ENCODE measurements at regions not wholly inside any gene's neighbourhood (a gene's known extent, or its start where the extent isn't known, plus 50 kb on each side); places are given as distances from the start of the nearest gene placed in this dataset.

DNA sequence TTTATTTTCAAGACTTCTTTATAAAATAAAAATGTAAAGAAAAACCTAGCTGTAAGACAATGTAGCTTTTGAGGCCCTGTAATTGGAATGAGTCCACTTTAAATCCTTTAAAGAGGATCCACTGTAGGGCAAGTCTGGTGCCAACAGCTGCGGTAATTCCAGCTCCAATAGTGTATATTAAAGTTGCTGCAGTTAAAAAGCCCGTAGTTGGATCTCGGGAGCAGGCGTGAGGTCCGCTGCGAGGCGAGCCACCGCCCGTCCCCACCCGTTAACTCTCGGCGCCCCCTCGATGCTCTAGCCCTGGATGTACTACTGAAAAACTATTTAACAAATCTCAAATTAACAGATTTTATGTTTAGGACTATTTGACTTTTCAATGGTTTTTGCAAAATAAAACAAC lies 414.7 kb upstream of the SEMA3C start:
- no peaks in the 10 kb centered on the region for H3K36me3 ChIP-seq (ENCODE audit: control insufficient read depth in 2 of 2, extremely low read depth in 1 of 2, insufficient read depth in 2 of 2, low read length in 2 of 2)
- H3K9ac ChIP-seq (ENCODE audit: control insufficient read depth, extremely low read depth, insufficient read depth, low read length), result no peak overlapping the region
- H2AFZ ChIP-seq (ENCODE audit: control insufficient read depth, low read length), result no peak overlapping the region
- dilution Hi-C loops (cut with MboI; ENCODE audit: extremely low pct_ligation_motif_present, low sequenced_read_pairs), result no loop called here
- peaks cover 9% of the 10 kb centered on the region for H3K4me1 ChIP-seq (ENCODE audit: control insufficient read depth, extremely low read depth, insufficient read depth, low read length)
- no peak overlapping the region for H3K4me3 ChIP-seq (ENCODE audit: control insufficient read depth in 2 of 3, extremely low read depth in 1 of 3, insufficient read depth in 2 of 3, low read depth in 1 of 3, low read length in 3 of 3)
- no peaks in the 10 kb centered on the region for H3K9me3 ChIP-seq (ENCODE audit: control insufficient read depth, low read depth, low read length)
- FAIRE-seq (no peak), DNase-seq (ENCODE audit: low read depth, low spot score) (no peak)
- no peak overlapping the region for H3K4me2 ChIP-seq (ENCODE audit: control insufficient read depth, extremely low read depth, insufficient read depth, low read depth, low read length)
- no peak overlapping the region for H3K27ac ChIP-seq (ENCODE audit: control insufficient read depth, insufficient read depth, low read length)
- no peaks in the 10 kb centered on the region for H3K9me1 ChIP-seq (ENCODE audit: control insufficient read depth, extremely low read depth, insufficient read depth, low read length)
- H3K27me3 ChIP-seq (ENCODE audit: control insufficient read depth, extremely low read depth, insufficient read depth, low read length), result no peaks in the 10 kb centered on the region
- TF ChIP-seq, protein P1, sequence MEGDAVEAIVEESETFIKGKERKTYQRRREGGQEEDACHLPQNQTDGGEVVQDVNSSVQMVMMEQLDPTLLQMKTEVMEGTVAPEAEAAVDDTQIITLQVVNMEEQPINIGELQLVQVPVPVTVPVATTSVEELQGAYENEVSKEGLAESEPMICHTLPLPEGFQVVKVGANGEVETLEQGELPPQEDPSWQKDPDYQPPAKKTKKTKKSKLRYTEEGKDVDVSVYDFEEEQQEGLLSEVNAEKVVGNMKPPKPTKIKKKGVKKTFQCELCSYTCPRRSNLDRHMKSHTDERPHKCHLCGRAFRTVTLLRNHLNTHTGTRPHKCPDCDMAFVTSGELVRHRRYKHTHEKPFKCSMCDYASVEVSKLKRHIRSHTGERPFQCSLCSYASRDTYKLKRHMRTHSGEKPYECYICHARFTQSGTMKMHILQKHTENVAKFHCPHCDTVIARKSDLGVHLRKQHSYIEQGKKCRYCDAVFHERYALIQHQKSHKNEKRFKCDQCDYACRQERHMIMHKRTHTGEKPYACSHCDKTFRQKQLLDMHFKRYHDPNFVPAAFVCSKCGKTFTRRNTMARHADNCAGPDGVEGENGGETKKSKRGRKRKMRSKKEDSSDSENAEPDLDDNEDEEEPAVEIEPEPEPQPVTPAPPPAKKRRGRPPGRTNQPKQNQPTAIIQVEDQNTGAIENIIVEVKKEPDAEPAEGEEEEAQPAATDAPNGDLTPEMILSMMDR (optimal IDR thresholded peaks at IDR 0.05 in 1 of 3, IDR thresholded peaks at IDR 0.05 in 1 of 3, conservative IDR thresholded peaks at IDR 0.05 in 1 of 3; ENCODE audit: extremely low read depth in 1 of 3, insufficient read depth in 2 of 3, low read length in 3 of 3), result no peak
- TF ChIP-seq EZH2 (IDR thresholded peaks at IDR 0.05; ENCODE audit: low read length), result no peak
- H4K20me1 ChIP-seq (ENCODE audit: control insufficient read depth, extremely low read depth, insufficient read depth, low read length), result no peaks in the 10 kb centered on the region
- H3K79me2 ChIP-seq (ENCODE audit: control insufficient read depth, insufficient read depth, low read length), result no peaks in the 10 kb centered on the region

DNA sequence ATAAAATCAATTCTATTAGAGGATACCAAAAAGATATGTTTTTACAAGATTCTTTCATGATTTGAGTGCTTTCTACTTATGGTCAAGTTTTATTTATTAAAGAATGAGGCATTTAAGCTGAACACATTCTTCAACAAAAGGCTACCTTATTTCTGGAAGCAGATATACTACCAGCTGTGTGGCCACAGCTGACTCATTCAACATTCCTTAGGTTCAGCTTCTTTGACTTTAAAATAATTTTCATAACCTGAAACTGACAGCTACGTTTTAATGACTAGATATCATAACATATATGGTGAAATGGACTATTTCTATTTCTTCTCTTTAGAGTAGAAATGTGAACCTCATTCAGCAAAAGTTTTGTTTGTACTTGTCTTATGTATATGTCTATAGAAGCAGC lies 414.2 kb upstream of the SEMA3C start:
- Histone ChIP-seq H2AFZ (ENCODE audit: control insufficient read depth, low read length) (no peak overlapping the region), H4K20me1 (ENCODE audit: control insufficient read depth, extremely low read depth, insufficient read depth, low read length) (no peaks in the 10 kb centered on the region), H3K4me1 (ENCODE audit: control insufficient read depth, extremely low read depth, insufficient read depth, low read length) (peaks cover 9% of the 10 kb centered on the region), H3K27me3 (ENCODE audit: control insufficient read depth, extremely low read depth, insufficient read depth, low read length) (no peaks in the 10 kb centered on the region), H3K9ac (ENCODE audit: control insufficient read depth, extremely low read depth, insufficient read depth, low read length) (no peak overlapping the region), H3K9me3 (ENCODE audit: control insufficient read depth, low read depth, low read length) (no peaks in the 10 kb centered on the region), H3K27ac (ENCODE audit: control insufficient read depth, insufficient read depth, low read length) (no peak overlapping the region), H3K9me1 (ENCODE audit: control insufficient read depth, extremely low read depth, insufficient read depth, low read length) (no peaks in the 10 kb centered on the region), H3K4me3 (ENCODE audit: control insufficient read depth in 2 of 3, extremely low read depth in 1 of 3, insufficient read depth in 2 of 3, low read depth in 1 of 3, low read length in 3 of 3) (no peak overlapping the region), H3K4me2 (ENCODE audit: control insufficient read depth, extremely low read depth, insufficient read depth, low read depth, low read length) (peak overlapping the region; percentile 3), H3K36me3 (ENCODE audit: control insufficient read depth in 2 of 2, extremely low read depth in 1 of 2, insufficient read depth in 2 of 2, low read length in 2 of 2) (no peaks in the 10 kb centered on the region), H3K79me2 (ENCODE audit: control insufficient read depth, insufficient read depth, low read length) (no peaks in the 10 kb centered on the region)
- DNase-seq (ENCODE audit: low read depth, low spot score), result no peak
- TF ChIP-seq, protein P1 (optimal IDR thresholded peaks at IDR 0.05 in 1 of 3, IDR thresholded peaks at IDR 0.05 in 1 of 3, conservative IDR thresholded peaks at IDR 0.05 in 1 of 3; ENCODE audit: extremely low read depth in 1 of 3, insufficient read depth in 2 of 3, low read length in 3 of 3), result no peak
- no peak for TF ChIP-seq EZH2 (IDR thresholded peaks at IDR 0.05; ENCODE audit: low read length)
- dilution Hi-C loops (cut with MboI; ENCODE audit: extremely low pct_ligation_motif_present, low sequenced_read_pairs), result no loop called here
- FAIRE-seq, result no peak
